ENCODE measurements at regions not wholly inside any gene's neighbourhood (a gene's known extent, or its start where the extent isn't known, plus 50 kb on each side); places are given as distances from the start of the nearest gene placed in this dataset.

DNA sequence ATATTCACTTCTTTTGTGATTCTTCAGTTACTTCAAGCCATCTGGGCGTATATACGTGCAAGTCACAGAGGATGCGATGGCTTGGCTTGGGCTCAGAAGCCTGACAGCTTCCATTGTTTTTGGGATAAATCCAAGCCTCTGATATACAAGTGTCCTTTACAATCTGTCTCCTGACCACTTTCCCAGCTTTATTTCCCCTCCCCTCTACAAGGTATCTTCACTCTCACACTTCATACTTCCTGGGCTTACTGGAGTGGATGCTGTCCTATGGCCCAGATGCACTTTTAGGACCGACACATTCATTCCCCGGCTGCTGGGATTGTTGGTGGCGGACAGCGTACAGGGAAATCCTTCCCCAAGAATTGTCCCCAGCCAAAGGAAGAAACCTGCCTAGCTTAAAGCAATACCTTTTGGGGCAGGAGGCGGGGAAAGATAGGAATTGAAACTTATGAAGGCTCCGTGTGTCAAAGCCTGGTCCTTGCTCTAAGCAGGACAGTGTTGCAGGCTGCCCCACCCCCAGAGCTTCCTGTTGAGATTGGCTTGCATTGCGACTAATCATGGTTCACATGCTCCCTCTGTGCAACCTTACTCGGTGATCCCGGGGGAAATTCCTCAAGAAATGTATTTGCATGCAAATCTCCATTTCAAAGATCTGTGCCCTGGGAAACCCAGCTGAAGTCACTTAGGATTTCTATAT, 802.9 kb upstream of the ID2 start:
- TF ChIP-seq EZH2 (IDR thresholded peaks at IDR 0.05; ENCODE audit: insufficient read depth, poor library complexity, severe bottlenecking): no peak
- no peak for TF ChIP-seq EZH2phosphoT487 (IDR thresholded peaks at IDR 0.05; ENCODE audit: insufficient read depth, low read depth)

Data from GM23248 (cell line).